ENCODE measurements at regions not wholly inside any gene's neighbourhood (a gene's known extent, or its start where the extent isn't known, plus 50 kb on each side); places are given as distances from the start of the nearest gene placed in this dataset.

DNA sequence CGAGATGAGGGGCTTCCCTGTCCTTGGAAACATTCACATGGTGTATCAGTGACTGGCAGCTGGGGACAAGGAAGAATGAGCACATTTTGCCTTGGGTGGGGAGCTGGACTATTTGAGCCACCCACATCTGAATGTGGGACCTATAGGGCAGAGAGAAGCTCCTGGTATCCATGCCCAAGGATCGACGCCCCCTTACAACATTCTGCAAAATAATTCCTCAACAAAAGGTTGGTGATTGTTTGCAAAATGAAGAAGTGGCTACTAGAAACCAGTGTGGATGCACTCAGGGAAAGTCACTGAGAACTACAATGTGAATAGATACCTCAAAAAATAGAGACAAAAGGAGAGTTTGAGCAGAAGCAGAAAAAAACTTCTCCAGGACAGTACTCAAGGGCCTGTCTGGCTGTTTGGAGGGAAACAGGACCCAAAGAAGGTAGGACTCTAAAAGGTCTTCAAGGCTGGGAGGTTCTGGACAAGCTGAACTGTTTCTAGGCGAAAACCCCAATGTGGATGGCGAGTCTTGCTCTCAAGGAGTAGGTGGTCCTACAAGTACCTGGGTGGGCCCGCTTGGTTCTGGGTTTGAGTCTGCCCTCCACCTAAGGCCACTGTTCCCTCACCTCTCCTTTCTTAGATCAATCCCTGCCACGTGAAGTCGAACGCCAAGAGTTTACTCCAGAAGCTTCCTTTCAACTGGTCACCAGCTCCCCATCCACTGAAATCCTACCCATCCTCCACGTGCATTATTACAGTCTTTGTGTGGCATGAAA lies 125.0 kb upstream of the ZNF746 start:
- H2AFZ ChIP-seq (ENCODE audit: low read depth, low read length), result no peak overlapping the region
- no peak for TF ChIP-seq POLR2A (IDR thresholded peaks at IDR 0.05; ENCODE audit: low read depth, low read length)
- TF ChIP-seq, protein P1, sequence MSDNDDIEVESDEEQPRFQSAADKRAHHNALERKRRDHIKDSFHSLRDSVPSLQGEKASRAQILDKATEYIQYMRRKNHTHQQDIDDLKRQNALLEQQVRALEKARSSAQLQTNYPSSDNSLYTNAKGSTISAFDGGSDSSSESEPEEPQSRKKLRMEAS (IDR thresholded peaks at IDR 0.05; ENCODE audit: insufficient read depth, insufficient read length), result no peak
- TF ChIP-seq, protein P2, sequence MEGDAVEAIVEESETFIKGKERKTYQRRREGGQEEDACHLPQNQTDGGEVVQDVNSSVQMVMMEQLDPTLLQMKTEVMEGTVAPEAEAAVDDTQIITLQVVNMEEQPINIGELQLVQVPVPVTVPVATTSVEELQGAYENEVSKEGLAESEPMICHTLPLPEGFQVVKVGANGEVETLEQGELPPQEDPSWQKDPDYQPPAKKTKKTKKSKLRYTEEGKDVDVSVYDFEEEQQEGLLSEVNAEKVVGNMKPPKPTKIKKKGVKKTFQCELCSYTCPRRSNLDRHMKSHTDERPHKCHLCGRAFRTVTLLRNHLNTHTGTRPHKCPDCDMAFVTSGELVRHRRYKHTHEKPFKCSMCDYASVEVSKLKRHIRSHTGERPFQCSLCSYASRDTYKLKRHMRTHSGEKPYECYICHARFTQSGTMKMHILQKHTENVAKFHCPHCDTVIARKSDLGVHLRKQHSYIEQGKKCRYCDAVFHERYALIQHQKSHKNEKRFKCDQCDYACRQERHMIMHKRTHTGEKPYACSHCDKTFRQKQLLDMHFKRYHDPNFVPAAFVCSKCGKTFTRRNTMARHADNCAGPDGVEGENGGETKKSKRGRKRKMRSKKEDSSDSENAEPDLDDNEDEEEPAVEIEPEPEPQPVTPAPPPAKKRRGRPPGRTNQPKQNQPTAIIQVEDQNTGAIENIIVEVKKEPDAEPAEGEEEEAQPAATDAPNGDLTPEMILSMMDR (IDR thresholded peaks at IDR 0.05; ENCODE audit: extremely low read depth in 1 of 2, insufficient read depth in 1 of 2, low read depth in 1 of 2, low read length in 2 of 2), result no peak
- TF ChIP-seq JUN (IDR thresholded peaks at IDR 0.05; ENCODE audit: borderline replicate concordance, insufficient read depth, insufficient read length, low read depth), result no peak
- TF ChIP-seq FOS (IDR thresholded peaks at IDR 0.05; ENCODE audit: borderline replicate concordance, insufficient read depth, low read length), result no peak
- no peak for TF ChIP-seq GATA2 (IDR thresholded peaks at IDR 0.05; ENCODE audit: insufficient read depth, insufficient read length, low read depth, low read length)
- TF ChIP-seq EZH2 (IDR thresholded peaks at IDR 0.05; ENCODE audit: borderline replicate concordance, low read depth, low read length, severe bottlenecking), result no peak
- no peak for TF ChIP-seq MYC (IDR thresholded peaks at IDR 0.05; ENCODE audit: low read depth, low read length)
- TF ChIP-seq POLR2AphosphoS5 (IDR thresholded peaks at IDR 0.05; ENCODE audit: insufficient read depth, low read depth, low read length), result no peak
- H3K27ac ChIP-seq (ENCODE audit: insufficient read depth, low read depth, low read length), result no peak overlapping the region
- dilution Hi-C loops (cut with MboI; ENCODE audit: extremely low pct_ligation_motif_present, low sequenced_read_pairs) (no loop called here), intact Hi-C loops (cut with micrococcal nuclease) (loop anchor here (10.0 kb wide), 2 partner anchors 338 to 428 kb away; partner anchors contain the start of gene ZNF282)
- H3K9ac ChIP-seq (replicated peaks; ENCODE audit: extremely low read depth, insufficient read depth, low read length), result no peak overlapping the region
- H3K4me3 ChIP-seq (replicated peaks in 1 of 3; ENCODE audit: insufficient read depth in 1 of 3, low read depth in 1 of 3, low read length in 3 of 3), result no peak overlapping the region
- H3K79me2 ChIP-seq (ENCODE audit: control insufficient read depth, insufficient read depth, low read length), result peaks cover 33% of the 10 kb centered on the region
- H4K20me1 ChIP-seq (replicated peaks; ENCODE audit: control insufficient read depth, extremely low read depth, insufficient read depth, low read length), result no peaks in the 10 kb centered on the region
- TSS peak; percentile 20 for BruUV-seq (replicated peaks)
- H3K36me3 ChIP-seq (ENCODE audit: control insufficient read depth in 2 of 2, extremely low read depth in 1 of 2, insufficient read depth in 2 of 2, low read length in 2 of 2), result peaks cover 11 to 19% of the 10 kb centered on the region in 2 experiments
- POLR2A ChIA-PET, result no interaction called here
- H3K9me3 ChIP-seq (replicated peaks; ENCODE audit: control insufficient read depth, insufficient read depth, low read length), result no peaks in the 10 kb centered on the region
- DNase-seq (ENCODE audit: low read depth, low spot score), result no peak
- H3K4me2 ChIP-seq (ENCODE audit: insufficient read depth, low read length), result peak overlapping the region; percentile 91
- peaks cover 0 to 4% of the 10 kb centered on the region in 2 experiments for H3K27me3 ChIP-seq (ENCODE audit: control insufficient read depth in 2 of 2, insufficient read depth in 2 of 2, low read length in 2 of 2)
- CTCF ChIA-PET, result interaction anchor here (2.6 kb wide), 1 partner anchor 120 kb away, joined by 8 read pairs; no protein-coding TSS in a partner anchor
- FAIRE-seq, result peak; percentile 15
- peaks cover 10% of the 10 kb centered on the region for H3K4me1 ChIP-seq (ENCODE audit: control insufficient read depth, extremely low read depth, insufficient read depth, low read length)
- H3K9me1 ChIP-seq (replicated peaks; ENCODE audit: control insufficient read depth, extremely low read depth, insufficient read depth, low read length), result no peaks in the 10 kb centered on the region
